Astrocyte of the spinal cord (primary cell): ENCODE measurements at regions not wholly inside any gene's neighbourhood (a gene's known extent, or its start where the extent isn't known, plus 50 kb on each side); places are given as distances from the start of the nearest gene placed in this dataset.
A peak's percentile ranks its signal among the peaks of the same experiment; 100 is the strongest.

Experiments used
- DNase-seq: peaks from one replicate; pipeline ENCODE4 v3.0.0; 2011; ENCODE audit warnings: low read depth, low spot score
- H3K4me3 ChIP-seq: 2 replicates; pipeline ENCODE4 v1.5.1; 2011; ENCODE audit warnings: low read depth, mild to moderate bottlenecking, low read length, moderate library complexity
- in situ Hi-C: cut with HindIII; loops from 2 replicates; pipeline ENCODE4 v1.10.0; 2017; ENCODE audit warnings: low sequenced_read_pairs
- TF ChIP-seq, protein P1 (sequence below): IDR thresholded peaks from 2 replicates; pipeline ENCODE4 v1.5.1; 2012; ENCODE audit warnings: low read depth, mild to moderate bottlenecking, low read length, inconsistent platforms

DNA sequence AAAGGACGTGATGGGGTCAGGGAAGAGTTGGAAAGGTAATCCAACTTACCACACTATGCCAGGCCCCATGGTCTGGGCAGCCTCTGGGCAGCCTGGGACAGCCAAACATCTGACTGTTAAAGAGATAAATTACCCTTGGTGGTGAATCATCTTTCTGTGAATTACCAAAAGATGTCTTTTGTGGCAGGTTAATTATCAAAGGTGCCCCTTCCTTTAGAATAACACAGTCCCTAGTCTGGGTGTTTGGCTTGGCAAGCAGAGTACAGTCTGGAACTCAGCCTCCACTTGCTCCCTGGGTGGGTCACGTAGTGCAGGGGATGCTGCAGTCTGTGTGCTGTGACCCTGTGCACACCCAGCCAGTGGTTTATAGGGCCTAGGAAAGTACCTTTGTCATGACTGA, 113.1 kb downstream of the ZNF621 start:
- DNase-seq, result no peak
- in situ Hi-C loops, result no loop called here
- H3K4me3 ChIP-seq, result no peak overlapping the region
- TF ChIP-seq, protein P1, sequence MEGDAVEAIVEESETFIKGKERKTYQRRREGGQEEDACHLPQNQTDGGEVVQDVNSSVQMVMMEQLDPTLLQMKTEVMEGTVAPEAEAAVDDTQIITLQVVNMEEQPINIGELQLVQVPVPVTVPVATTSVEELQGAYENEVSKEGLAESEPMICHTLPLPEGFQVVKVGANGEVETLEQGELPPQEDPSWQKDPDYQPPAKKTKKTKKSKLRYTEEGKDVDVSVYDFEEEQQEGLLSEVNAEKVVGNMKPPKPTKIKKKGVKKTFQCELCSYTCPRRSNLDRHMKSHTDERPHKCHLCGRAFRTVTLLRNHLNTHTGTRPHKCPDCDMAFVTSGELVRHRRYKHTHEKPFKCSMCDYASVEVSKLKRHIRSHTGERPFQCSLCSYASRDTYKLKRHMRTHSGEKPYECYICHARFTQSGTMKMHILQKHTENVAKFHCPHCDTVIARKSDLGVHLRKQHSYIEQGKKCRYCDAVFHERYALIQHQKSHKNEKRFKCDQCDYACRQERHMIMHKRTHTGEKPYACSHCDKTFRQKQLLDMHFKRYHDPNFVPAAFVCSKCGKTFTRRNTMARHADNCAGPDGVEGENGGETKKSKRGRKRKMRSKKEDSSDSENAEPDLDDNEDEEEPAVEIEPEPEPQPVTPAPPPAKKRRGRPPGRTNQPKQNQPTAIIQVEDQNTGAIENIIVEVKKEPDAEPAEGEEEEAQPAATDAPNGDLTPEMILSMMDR, result no peak

- no peak for DNase-seq
- TF ChIP-seq, protein P1, result no peak
- in situ Hi-C loops, result no loop called here
- no peak overlapping the region for H3K4me3 ChIP-seq
These were observed 114.2 kb downstream of the ZNF621 start for GRCh38 chr3:40639006-40639405.

GRCh38 chr3:40642812-40643211, 118.1 kb downstream of the ZNF621 start:
- DNase-seq, result no peak
- H3K4me3 ChIP-seq, result no peak overlapping the region
- TF ChIP-seq, protein P1, result no peak
- in situ Hi-C loops, result no loop called here

GRCh38 chr3:40645883-40646282, 121.1 kb downstream of the ZNF621 start:
- TF ChIP-seq, protein P1, result no peak
- no peak overlapping the region for H3K4me3 ChIP-seq
- DNase-seq, result peak; percentile 23
- in situ Hi-C loops, result no loop called here

- TF ChIP-seq, protein P1, result no peak
- no peak for DNase-seq
- no peak overlapping the region for H3K4me3 ChIP-seq
- in situ Hi-C loops, result no loop called here
These were observed 124.6 kb downstream of the ZNF621 start for GRCh38 chr3:40649346-40649745.

DNA sequence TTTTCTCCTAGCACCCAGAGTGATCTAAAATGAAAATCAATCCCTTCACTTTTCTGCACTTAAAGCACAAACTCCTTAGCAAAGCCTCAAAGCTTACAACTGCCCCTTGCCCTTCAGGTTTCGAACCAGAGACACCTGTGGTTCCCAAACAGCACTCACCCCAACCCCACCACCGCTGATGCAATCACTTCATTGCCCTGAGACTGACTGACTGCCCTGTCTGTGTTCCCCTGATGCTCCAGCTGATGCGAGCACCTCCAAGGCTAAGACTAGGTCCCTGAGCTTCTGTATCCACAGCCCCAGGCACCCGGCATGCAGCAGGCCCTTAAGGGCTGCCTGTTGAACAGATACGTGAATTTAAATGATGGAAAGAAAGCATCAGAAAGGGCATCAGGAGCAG, 127.3 kb downstream of the ZNF621 start:
- TF ChIP-seq, protein P1, result no peak
- no peak for DNase-seq
- in situ Hi-C loops, result no loop called here
- H3K4me3 ChIP-seq, result no peak overlapping the region

DNA sequence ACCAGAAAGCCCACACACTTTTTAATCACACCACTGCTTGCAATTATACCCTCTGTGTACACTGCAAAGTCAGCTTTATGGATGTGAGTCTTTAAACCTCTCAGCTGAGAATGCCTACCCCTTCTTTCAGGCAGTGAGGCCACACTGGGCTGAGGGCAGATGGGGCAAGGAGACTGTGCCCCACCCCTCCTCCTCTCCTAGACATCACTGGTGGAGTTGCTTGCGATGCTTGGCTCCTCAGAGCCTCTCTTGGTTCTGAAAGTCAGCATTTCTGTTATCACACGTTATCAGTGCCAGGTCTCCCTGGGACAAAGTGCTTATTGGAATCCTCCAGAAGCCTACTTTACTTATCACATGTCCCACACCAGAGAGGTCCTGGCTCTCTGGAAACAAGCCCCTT, 128.2 kb downstream of the ZNF621 start:
- no peak for DNase-seq
- TF ChIP-seq, protein P1, result no peak
- in situ Hi-C loops, result no loop called here
- no peak overlapping the region for H3K4me3 ChIP-seq
